Caco-2 (cell line): ENCODE measurements at regions not wholly inside any gene's neighbourhood (a gene's known extent, or its start where the extent isn't known, plus 50 kb on each side); places are given as distances from the start of the nearest gene placed in this dataset.

ENCODE experiments used
- BruUV-seq: library from RNA; stranded (reverse); fragments of 400-500 nt; replicated peaks from 2 replicates; lab custom pipeline; 2021; lab: Mats Ljungman, UMichigan
- CTCF ChIA-PET: fragments of 300-600 bp; sonication (Branson Sonifier 250); formaldehyde crosslinking; loops from one replicate; lab custom pipeline; 2022; ENCODE audit warnings: antibody characterized with exemption; lab: Charles Lee
- POLR2A ChIA-PET: fragments of 300-600 bp; sonication (Branson Sonifier 250); formaldehyde crosslinking; loops from one replicate; lab custom pipeline; 2022; ENCODE audit warnings: antibody characterized with exemption; lab: Charles Lee
- DNase-seq, 2 experiments: peaks; one replicate each; pipeline versions ENCODE4 v3.0.0 to v3.0.0-alpha.2; 2020 to 2022
- H3K27me3 ChIP-seq: replicated peaks from 2 replicates; pipeline ENCODE4 v1.6.0; 2011; ENCODE audit warnings: low read length; ENCODE audit not compliant: control insufficient read depth, insufficient read depth
- H3K36me3 ChIP-seq: 2 replicates; pipeline ENCODE4 v1.5.1; 2011; ENCODE audit warnings: low read length; ENCODE audit not compliant: control insufficient read depth, insufficient read depth
- H3K4me1 ChIP-seq: fragments of 250-450 bp; sonication (Bioruptor Pico); 2 replicates; pipeline ENCODE4 v1.5.1; 2020; ENCODE audit warnings: mild to moderate bottlenecking
- H3K4me3 ChIP-seq: 2 replicates; pipeline ENCODE4 v1.5.1; 2011; ENCODE audit warnings: low read depth, mild to moderate bottlenecking, control low read depth, low read length
- H3K9me3 ChIP-seq: fragments of 250-450 bp; sonication (Bioruptor Pico); 2 replicates; pipeline ENCODE4 v1.5.1; 2020; ENCODE audit warnings: mild to moderate bottlenecking, moderate library complexity
- H3K27ac Mint-ChIP-seq: one replicate; pipeline ENCODE4 v1.8.0; 2022; ENCODE audit warnings: mixed read lengths; ENCODE audit not compliant: unreplicated experiment
- H3K27me3 Mint-ChIP-seq: one replicate; pipeline ENCODE4 v1.8.0; 2022; ENCODE audit warnings: mixed read lengths; ENCODE audit not compliant: insufficient read depth, unreplicated experiment
- H3K36me3 Mint-ChIP-seq: one replicate; pipeline ENCODE4 v1.8.0; 2022; ENCODE audit warnings: mild to moderate bottlenecking, mixed read lengths; ENCODE audit not compliant: insufficient read depth, unreplicated experiment
- H3K4me1 Mint-ChIP-seq: one replicate; pipeline ENCODE4 v1.8.0; 2022; ENCODE audit warnings: low read depth, mixed read lengths; ENCODE audit not compliant: unreplicated experiment
- H3K4me3 Mint-ChIP-seq: one replicate; pipeline ENCODE4 v1.8.0; 2022; ENCODE audit warnings: mild to moderate bottlenecking, moderate library complexity, mixed read lengths; ENCODE audit not compliant: unreplicated experiment
- H3K9me3 Mint-ChIP-seq: one replicate; pipeline ENCODE4 v1.8.0; 2022; ENCODE audit warnings: mixed read lengths; ENCODE audit not compliant: unreplicated experiment
- CTCF ChIP-seq, 2 experiments: fragments of 200-600 bp in 1 of 2; IDR thresholded peaks; 1 replicate in 1 of 2; 2 replicates in 1 of 2; pipeline versions ENCODE4 v1.5.1 to v1.8.0; 2011 to 2022; ENCODE audit warnings: antibody characterized with exemption in 1 of 2, control low read depth in 1 of 2, inconsistent platforms in 1 of 2, low read depth in 1 of 2, low read length in 1 of 2, mild to moderate bottlenecking in 1 of 2, moderate library complexity in 1 of 2; ENCODE audit not compliant: insufficient read depth in 1 of 2, severe bottlenecking in 1 of 2, unreplicated experiment in 1 of 2
- intact Hi-C: fragments of 100-400 bp; cut with micrococcal nuclease; formaldehyde crosslinking; loops from one replicate; pipeline ENCODE4 v1.10.0; 2022; ENCODE audit not compliant: unreplicated experiment

GRCh38 chr4:38364383-38364963 is 299.5 kb upstream of the KLF3 start:
- Mint-ChIP-seq H3K27ac (no peak overlapping the region), H3K27me3 (no peaks in the 10 kb centered on the region), H3K36me3 (no peaks in the 10 kb centered on the region), H3K4me3 (no peak overlapping the region), H3K9me3 (no peaks in the 10 kb centered on the region), H3K4me1 (no peaks in the 10 kb centered on the region)
- no TSS peak for BruUV-seq
- POLR2A ChIA-PET = no interaction called here
- intact Hi-C loops = no loop called here
- no peaks in the 10 kb centered on the region for H3K9me3 ChIP-seq
- DNase-seq = no peak
- H3K27me3 ChIP-seq = no peaks in the 10 kb centered on the region
- no peaks in the 10 kb centered on the region for H3K4me1 ChIP-seq
- no peak overlapping the region for H3K4me3 ChIP-seq
- CTCF ChIA-PET = no interaction called here
- H3K36me3 ChIP-seq = no peaks in the 10 kb centered on the region
- no peak for TF ChIP-seq CTCF (IDR thresholded peaks at IDR 0.05; ENCODE audit: insufficient read depth in 1 of 2, low read depth in 1 of 2, low read length in 1 of 2, severe bottlenecking in 1 of 2, unreplicated experiment in 1 of 2)

GRCh38 chr4:38365261-38365660 is 298.7 kb upstream of the KLF3 start:
- BruUV-seq = no TSS peak
- Histone ChIP-seq H3K4me1 (no peaks in the 10 kb centered on the region), H3K9me3 (no peaks in the 10 kb centered on the region), H3K4me3 (no peak overlapping the region), H3K27me3 (no peaks in the 10 kb centered on the region), H3K36me3 (no peaks in the 10 kb centered on the region)
- Mint-ChIP-seq H3K4me3 (no peak overlapping the region), H3K9me3 (no peaks in the 10 kb centered on the region), H3K4me1 (no peaks in the 10 kb centered on the region), H3K36me3 (no peaks in the 10 kb centered on the region), H3K27me3 (no peaks in the 10 kb centered on the region), H3K27ac (no peak overlapping the region)
- no peak for DNase-seq
- TF ChIP-seq CTCF (IDR thresholded peaks at IDR 0.05; ENCODE audit: insufficient read depth in 1 of 2, low read depth in 1 of 2, low read length in 1 of 2, severe bottlenecking in 1 of 2, unreplicated experiment in 1 of 2) = no peak
- CTCF ChIA-PET = no interaction called here
- POLR2A ChIA-PET = no interaction called here
- intact Hi-C loops = no loop called here

GRCh38 chr4:38365748-38366310 is 298.2 kb upstream of the KLF3 start:
- Histone ChIP-seq H3K9me3 (no peaks in the 10 kb centered on the region), H3K36me3 (no peaks in the 10 kb centered on the region), H3K4me1 (no peaks in the 10 kb centered on the region), H3K4me3 (no peak overlapping the region), H3K27me3 (no peaks in the 10 kb centered on the region)
- Mint-ChIP-seq H3K4me3 (no peak overlapping the region), H3K27ac (no peak overlapping the region), H3K4me1 (no peaks in the 10 kb centered on the region), H3K9me3 (no peaks in the 10 kb centered on the region), H3K27me3 (no peaks in the 10 kb centered on the region), H3K36me3 (no peaks in the 10 kb centered on the region)
- intact Hi-C loops = no loop called here
- ChIA-PET POLR2A (no interaction called here), CTCF (no interaction called here)
- no peak for DNase-seq
- no TSS peak for BruUV-seq
- no peak for TF ChIP-seq CTCF (IDR thresholded peaks at IDR 0.05; ENCODE audit: insufficient read depth in 1 of 2, low read depth in 1 of 2, low read length in 1 of 2, severe bottlenecking in 1 of 2, unreplicated experiment in 1 of 2)
